HG02973 (cell line): ENCODE measurements at regions not wholly inside any gene's neighbourhood (a gene's known extent, or its start where the extent isn't known, plus 50 kb on each side); places are given as distances from the start of the nearest gene placed in this dataset.
"Not testable (repeated sequence)": the region's sequence is repeated elsewhere in the genome, so short reads cannot be mapped to it uniquely, and the experiment has no call there.

Experiments
- ATAC-seq: cut with Tn5 transposase; IDR thresholded peaks from one replicate; pipeline ENCODE4 v1.9.1; 2021; ENCODE audit warnings: moderate library complexity; ENCODE audit not compliant: unreplicated experiment

GRCh38 chr4:177494791-177495190 lies 52.6 kb upstream of the AGA start:
- no peak for ATAC-seq

DNA sequence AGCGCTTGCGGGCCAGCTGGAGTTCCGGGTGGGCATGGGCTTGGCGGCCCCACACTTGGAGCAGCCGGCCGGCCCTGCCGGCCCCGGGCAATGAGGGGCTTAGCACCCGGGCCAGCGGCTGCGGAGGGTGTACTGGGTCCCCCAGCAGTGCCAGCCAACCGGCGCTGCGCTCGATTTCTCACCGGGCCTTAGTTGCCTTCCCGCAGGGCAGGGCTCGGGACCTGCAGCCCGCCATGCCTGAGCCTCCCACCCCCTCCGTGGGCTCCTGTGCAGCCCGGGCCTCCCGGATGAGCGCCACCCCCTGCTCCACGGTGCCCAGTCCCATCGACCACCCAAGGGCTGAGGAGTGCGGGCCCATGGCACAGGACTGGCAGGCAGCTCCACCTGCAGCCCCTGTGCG lies 53.4 kb upstream of the AGA start:
- ATAC-seq, result not testable (repeated sequence)

DNA sequence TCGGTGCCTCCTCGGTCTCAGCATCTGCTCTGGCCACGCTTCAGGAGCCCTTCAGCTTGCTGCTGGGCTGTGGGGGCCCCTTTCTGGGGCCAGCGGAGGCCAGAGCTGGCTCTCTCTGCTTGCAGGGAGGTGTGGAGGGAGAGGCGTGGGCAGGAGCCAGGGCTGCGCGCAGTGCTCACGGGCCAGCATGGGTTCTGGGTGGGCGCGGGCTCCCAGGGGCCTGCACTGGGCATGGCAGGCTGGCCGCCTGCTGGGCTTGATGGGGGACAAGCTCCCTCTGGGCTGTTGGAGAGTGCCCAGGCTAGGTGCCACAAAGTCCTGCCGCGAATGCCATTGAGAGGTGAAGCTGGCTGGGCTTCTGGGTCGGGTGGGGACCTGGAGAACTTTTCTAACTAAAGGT lies 57.3 kb upstream of the AGA start:
- ATAC-seq, result no peak

DNA sequence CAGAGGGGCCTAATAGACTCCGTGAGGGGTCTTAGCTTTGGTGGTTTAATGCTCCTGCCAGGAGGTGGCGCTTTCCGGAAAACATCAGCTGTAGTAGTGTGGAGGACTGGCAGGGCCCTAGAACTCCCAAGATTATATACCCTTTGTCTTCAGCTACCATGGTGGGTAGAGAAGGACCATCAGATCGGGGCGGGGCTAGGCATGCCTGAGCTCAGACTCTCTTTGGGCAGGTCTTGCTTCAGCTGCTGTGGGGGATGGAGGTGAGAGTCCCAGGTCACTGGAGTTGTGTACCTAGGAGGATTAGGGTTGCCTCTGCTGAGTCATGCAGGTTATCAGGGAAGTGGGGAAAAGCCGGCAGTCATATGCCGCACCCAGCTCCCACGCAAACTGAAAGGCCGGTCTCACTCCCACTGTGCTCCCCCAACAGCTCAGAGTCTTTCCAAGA lies 63.0 kb upstream of the AGA start:
- ATAC-seq, result no peak

DNA sequence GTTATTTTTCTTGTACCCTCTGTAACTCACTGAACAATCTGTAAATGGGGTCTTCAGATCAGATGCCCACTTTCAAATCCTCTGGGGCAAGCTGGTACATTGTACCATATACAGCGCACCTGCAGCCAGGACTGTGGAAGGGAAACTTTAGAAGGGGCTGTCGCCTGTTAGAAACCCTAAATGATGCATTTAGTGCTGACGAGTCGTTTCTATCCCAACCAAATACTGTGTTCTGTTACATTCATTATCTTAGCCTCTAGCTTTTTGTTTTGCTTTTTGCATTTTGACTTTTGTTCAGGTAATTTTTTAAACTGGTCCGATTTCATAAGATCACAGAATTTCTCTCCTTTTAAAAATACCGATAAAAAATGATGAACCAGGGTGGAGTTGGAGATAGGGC lies 66.4 kb upstream of the AGA start:
- no peak for ATAC-seq

DNA sequence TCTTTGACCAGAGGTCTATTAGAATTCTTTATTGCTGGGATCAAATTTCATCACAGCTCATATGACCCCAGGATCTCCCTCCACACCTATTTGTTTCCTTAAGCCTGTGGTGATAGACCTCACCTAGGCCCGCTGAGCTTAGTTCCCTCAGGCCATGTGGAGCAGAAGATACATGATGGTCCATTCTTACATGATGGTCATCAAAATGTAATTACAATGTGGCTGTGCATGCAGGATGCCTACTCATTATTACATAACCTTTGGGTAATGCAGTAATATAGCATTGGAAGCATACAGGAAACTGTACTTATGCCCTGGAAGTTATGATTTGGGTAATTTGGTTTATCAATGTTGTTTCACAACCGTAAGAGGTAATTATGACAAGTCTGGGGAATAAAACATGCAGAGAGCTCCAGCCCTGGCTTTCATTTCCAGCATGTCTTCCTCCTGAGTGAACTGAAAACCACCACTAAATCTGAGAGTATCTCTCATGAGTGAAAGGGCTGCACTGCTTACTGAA lies 67.0 kb upstream of the AGA start:
- ATAC-seq, result no peak

- ATAC-seq, result no peak
Measured at GRCh38 chr4:177511611-177512010, 69.4 kb upstream of the AGA start.

GRCh38 chr4:177512646-177513045 lies 70.4 kb upstream of the AGA start:
- ATAC-seq, result no peak

- ATAC-seq, result no peak
Measured at GRCh38 chr4:177517862-177518261, 75.6 kb upstream of the AGA start.

DNA sequence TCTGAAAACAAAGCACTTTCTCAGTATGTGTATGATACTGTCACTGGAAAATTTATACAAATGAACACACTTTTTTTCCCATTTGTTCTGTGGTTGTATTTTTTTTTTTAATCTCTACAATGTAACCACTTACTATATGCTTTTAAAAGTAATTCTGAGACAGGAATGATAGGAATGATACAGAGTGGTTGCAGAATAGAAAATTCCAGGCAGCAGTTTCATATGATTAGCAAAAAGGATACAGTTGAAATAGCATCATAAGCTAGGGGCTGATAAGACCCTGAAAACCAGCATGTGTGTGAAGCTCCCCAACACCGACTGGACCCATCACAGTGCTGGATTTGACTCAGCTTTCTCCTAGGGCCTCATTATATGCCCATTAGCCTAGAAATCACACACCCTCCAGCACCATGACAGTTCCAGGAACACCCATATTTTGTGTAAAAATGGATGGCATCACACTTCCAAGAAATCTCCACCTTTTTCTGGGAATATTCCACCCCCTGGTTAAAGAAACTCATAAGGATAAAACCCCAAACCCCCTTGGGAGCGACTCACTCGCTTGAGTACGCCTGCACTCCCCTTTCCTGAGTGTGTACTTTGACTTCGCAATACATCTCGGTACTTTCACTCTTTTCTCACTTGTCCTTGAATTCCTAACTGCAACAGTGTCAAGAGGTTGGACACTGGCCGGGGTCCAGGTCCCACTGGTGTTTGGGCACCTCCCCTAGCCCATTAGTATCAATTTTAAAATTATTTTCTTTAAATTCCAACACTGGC lies 77.4 kb upstream of the AGA start:
- no peak for ATAC-seq

DNA sequence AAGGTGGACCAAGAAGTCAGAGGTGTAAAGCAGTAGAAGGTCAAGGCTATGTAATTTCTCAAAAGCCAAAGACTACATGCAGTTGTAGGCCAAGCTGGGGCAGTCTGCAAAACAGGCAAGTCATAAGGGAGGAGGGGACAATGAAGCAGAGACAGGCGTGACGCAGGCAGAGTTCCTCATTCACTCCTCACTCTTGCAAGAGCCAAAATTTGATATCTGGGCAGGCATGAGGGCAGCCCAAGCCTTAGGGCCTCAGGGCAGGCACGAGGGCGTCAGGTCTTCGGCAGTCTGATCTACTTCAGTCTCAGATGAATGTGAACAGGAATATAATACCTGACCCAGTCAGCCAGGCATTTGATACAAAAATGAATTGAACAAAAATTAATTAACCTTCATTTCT lies 86.4 kb upstream of the AGA start:
- no peak for ATAC-seq

- no peak for ATAC-seq
Measured at GRCh38 chr4:177530561-177530960, 88.3 kb upstream of the AGA start.

GRCh38 chr4:177532358-177532757 lies 90.1 kb upstream of the AGA start:
- no peak for ATAC-seq

DNA sequence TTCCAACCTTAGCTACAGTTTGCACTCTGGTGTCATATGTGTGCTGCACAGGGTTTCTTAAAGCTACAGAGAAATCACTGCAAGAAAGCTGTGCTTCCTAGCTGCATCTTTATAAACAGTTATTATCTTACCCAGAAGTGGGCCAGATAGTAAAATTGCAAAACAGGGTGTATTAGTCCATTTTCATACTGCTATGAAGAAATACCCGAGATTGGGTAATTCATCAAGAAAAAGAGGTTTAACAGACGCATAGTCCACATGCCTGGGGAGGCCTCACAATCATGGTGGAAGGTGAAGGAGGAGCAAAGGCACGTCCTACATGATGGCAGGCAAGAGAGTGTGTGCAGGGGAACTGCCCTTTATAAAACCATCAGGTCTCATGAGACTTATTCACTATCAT lies 92.6 kb upstream of the AGA start:
- not testable (repeated sequence) for ATAC-seq

DNA sequence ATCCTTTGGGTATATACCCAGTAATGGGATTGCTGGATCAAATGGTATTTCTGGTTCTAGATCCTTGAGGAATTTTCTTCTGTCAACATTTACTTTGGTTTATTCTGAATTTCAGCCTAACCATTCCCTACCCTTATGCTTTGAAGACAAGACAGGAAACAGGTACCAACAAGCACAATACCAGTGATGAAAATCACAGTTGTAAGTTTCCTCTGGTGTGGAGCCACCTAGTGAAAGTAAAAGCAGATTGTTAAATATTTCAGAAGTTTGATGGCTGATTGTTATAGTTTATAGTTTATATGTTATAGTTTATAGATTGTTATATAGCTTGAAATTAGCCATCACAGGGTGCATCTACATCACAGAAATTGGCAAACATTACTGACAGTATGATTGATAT lies 104.5 kb upstream of the AGA start:
- no peak for ATAC-seq

DNA sequence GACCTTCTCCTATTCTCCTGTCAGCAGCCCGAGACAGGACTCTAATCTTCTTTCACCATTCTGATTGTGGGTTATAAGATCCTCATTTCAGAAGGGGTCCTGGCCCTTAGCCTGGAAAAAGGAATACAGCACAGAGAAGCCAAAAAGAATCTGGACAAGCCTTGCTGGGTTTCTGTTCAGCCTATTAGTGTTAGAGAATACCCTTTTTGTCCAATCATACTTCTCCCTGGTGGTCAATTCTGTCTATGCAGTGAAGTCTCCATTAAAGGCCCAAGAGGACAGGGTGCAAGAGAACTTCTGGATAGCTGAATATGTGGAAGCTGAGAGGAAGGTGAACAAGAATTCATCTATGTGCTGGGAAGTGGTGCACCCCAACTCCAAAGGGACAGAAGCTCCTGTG lies 105.7 kb upstream of the AGA start:
- ATAC-seq, result no peak

GRCh38 chr4:177555007-177555574 lies 112.9 kb upstream of the AGA start:
- ATAC-seq, result peak; percentile 63

DNA sequence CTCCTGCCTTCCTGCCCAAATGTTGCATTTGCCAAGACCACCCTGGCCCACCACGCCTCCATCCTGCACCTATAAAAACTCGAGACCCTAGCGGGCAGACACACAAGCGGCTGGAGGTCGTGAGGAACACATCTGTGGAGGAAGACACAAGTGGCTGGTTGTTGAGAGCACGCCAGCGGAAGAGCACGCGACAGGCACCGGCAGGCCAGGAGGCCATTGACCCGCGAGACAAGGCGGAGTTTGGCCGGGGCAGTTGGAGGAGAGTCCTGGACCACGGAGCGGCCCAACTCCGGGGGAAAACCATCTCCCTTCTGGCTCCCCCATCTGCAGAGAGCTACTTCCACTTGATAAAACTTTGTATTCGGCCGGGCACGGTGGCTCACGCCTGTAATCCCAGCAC lies 115.2 kb upstream of the AGA start:
- no peak for ATAC-seq

- no peak for ATAC-seq
Measured at GRCh38 chr4:177558995-177559394, 116.8 kb upstream of the AGA start.

DNA sequence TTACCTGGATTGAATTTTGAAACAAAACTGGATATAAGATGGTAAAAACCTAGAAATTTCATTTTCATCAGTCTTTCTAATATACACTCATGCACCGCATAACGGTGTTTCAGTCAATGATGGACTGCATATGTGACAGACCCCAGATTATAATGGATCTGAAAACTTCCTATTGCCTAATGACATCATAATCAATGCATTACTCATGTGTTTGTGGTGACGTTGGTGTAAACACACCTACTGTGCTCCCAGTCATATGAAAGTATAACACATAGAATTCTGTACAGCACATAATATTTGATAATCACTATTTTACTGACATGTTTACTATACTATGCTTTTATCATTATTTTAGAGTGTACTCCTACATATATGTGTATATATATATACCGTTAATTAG lies 119.9 kb upstream of the AGA start:
- no peak for ATAC-seq

DNA sequence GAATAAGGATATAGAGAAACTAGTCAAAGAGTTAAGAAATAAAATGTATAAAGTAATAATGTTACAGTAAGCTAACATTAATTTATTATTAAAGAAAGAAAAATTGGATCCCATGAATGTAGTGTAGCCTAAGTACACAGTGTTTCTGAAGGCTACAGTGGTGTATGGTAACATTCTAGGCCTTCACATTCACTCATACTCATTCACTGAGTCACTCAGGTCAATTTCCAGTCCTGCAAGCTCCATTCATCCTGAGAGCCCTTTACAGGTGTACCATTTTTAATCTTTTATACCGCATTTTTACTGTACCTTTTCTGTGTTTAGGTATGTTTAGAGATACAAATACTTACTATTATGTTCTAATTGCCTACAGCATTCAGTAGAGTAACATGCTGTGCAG lies 120.6 kb upstream of the AGA start:
- no peak for ATAC-seq

GRCh38 chr4:177566691-177567090 lies 124.5 kb upstream of the AGA start:
- ATAC-seq, result no peak

GRCh38 chr4:177568931-177569330 lies 126.7 kb upstream of the AGA start:
- ATAC-seq, result no peak
